GM12891 (cell line): ENCODE measurements at regions not wholly inside any gene's neighbourhood (a gene's known extent, or its start where the extent isn't known, plus 50 kb on each side); places are given as distances from the start of the nearest gene placed in this dataset.

Experiments used
- POLR2A ChIP-seq: IDR thresholded peaks from 2 replicates; pipeline ENCODE4 v1.6.1; 2011; ENCODE audit warnings: low read depth, low read length, control low read depth
- POLR2AphosphoS5 ChIP-seq: IDR thresholded peaks from 2 replicates; pipeline ENCODE4 v1.6.1; 2011; ENCODE audit warnings: low read depth, low read length, control low read depth

- TF ChIP-seq POLR2A = no peak
- no peak for TF ChIP-seq POLR2AphosphoS5
These were observed 141.0 kb downstream of the NR4A2 start for GRCh38 chr2:156191527-156191926.
